Daoy (cell line): ENCODE measurements at regions not wholly inside any gene's neighbourhood (a gene's known extent, or its start where the extent isn't known, plus 50 kb on each side); places are given as distances from the start of the nearest gene placed in this dataset.

Source experiments
- DNase-seq: peaks from one replicate; pipeline ENCODE4 v3.0.0-alpha.2; 2015; ENCODE audit warnings: low read depth

DNA sequence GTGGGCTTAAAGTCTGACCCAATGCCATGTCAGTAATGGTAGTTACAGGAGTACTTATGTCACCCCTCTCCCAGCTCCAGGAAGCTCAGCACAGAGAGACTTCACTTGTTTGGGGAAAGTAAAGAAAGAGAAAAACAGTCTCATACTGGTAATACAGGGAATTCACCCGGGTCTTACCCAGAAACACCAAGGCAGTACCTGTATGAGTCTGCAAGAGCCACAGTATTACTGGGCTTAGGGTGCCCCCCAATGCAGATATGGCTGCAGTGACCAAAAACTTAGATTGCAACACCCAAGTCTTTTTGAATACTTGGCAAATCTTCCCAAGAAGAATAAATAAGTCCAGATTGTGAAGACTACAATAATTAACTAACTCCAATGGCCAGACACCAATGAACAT lies 622.1 kb downstream of the IGSF11 start:
- DNase-seq = no peak

DNA sequence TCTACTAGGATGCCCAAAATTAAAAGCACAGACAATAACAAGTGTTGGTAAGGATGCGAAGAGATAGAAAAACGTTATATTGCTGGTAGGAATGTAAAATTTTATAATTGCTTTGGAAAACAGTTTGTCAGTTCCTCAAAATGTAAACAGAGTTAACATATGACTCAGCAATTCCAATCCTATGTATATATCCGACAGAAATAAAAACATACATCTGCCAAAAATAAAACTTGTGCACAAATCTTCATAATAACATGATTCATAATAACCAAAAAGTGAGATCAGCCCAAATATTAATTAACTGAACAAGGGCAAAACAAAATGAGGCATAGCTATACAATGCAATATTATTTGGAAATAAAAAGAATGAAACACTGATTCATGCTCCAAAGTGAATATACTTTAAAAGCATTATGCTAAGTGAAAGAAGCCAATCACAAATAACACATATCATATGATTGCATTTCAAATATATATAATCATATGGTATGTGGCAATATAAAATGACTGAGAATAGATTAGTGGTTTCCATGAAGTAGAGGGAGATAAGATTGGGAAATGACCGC lies 609.3 kb downstream of the IGSF11 start:
- DNase-seq = no peak

DNA sequence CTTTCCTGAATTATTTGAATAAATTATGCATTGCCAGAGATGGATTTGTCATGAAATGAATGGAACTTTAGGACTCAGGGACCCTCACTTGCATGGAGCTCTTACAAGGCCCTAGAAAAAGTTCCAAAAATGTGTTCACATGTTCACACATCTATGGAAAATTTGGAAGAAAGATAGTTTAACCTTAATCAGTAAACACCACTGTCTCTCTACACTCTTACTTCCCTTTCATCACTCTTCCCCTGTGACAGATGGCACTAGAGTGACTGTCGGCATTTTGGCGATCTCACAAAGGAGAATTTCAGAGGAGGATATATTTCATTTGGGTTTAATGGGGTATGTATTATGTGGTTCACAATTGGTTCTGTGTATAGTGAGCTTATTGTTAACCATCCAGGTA lies 600.8 kb downstream of the IGSF11 start:
- DNase-seq = no peak

DNA sequence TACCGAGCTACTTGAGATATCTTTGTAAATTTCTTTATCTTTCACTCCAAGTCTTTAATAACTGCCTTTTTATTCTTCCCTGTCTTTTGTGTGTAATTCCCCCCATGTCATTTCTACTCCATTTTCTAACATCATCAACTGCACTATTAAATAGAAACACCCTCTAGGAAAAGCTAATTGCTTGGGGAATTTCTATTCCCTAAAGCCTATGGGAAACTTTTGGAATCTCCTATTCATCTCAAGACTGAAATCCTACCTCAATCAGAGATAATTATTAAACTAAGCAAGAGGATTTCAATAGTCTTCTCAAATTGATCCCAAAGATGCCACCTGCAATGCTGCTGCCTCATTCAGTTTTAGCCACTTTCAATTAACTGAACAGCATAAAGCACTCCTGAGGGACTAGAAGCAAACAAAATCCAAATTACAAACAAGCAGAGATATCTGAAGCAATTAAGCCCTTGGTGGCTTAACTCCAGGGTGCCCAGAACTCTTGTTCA lies 598.7 kb downstream of the IGSF11 start:
- DNase-seq = no peak

DNA sequence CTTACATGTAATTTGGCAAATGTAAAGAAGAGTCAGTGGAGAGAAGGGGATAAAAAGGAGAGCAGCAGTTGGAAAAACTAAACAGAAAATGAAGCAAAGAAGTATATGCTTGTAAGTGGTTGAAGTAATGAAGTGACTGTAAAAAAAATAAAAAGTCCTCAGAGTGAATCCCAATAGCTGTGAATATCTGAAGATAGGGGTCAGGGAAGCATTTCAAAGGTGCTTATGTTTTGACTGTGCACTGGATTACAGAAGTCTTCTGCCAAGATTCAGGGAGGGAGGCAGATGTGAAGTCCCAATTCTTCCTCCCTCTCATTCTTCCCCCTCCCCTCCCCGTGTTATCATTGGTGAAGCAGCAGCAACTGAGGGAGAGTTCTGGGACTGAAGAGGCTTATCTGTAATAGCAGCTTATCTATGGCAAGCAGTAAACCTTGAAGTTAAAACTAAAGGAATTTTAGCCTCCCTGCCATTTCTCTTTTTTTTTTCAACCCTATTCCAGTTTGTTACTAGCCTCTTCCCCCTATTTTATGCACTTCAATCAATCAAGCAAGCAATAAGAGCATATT lies 597.9 kb downstream of the IGSF11 start:
- no peak for DNase-seq

DNA sequence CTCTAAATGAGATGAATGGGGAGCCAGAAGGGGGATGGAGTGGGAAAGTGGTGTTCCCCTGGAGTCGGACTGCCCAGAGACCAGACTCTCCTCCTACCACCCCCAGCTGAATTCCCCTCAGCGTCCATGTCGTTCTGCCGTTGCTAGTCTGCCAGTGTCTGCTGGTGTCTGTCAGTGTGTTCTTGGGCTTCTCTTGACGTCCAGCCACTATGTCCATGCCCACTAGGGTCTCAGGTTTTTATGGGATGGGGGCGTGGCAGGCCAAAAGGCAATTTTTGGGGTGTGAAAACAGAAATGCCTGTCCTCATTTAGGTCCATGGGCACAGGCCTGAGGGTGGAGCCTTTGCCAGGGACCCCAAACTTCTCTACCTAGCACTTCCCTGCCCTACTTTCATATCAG lies 589.6 kb downstream of the IGSF11 start:
- DNase-seq = no peak

DNA sequence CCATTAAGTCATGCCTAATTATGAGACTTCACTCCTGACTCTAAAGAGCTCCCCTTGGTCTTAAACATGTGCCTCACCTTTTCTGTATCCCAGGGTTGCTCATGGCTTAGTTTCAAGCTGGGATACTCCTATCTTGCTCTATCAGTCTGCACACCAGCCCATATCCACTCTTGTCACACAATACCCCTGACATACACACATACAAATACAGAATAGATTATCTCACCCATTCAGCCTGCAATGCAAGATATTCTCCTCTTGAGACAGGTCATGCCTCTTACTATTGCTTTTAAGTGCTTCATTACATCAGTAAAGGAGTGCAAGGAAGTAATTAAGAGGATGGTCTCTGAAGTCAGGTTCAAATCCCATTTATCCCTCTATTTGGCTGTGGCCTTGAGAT lies 587.3 kb downstream of the IGSF11 start:
- no peak for DNase-seq

DNA sequence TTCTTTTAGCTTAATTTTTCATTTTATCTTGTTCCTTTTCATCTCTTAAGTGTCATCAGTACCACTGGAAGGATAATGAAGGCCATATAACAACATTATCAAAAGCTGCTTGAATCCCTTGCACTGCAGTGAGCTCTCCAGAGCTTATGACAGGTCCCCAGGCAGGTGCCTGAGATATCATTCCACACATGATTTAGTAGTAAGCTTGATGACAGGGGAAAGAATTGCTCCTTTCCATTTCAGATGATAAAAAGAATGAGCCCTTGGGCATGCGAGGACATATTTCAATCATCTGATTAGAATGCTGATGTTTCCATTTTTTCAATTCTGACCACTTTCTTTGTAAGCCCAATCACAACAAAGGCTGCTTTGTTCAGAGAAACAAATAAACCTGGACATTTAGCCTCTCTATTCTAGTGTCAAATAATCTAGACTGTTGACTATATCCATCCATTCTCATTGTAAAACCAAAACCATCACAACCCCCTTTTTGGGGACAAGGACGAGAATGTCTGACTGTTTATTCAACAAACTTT lies 567.8 kb downstream of the IGSF11 start:
- no peak for DNase-seq

DNA sequence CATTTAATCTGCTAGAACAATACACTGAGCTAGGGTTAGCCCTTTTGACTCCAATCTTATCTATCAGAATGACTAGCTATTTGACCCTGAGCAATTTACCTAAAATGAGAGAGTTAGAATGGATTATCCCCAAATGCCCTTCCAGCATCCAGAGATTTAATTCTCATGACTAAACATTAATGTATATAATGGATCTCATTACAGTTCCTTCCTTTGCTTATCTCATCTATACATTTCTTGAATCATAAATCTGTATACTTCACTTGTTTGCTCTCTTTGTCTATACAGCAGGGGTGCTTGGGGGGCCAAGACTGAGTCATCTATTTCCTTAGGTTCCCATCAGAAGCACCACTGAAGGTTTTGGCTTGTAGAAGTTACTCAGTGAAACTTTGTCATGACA lies 565.8 kb downstream of the IGSF11 start:
- no peak for DNase-seq

DNA sequence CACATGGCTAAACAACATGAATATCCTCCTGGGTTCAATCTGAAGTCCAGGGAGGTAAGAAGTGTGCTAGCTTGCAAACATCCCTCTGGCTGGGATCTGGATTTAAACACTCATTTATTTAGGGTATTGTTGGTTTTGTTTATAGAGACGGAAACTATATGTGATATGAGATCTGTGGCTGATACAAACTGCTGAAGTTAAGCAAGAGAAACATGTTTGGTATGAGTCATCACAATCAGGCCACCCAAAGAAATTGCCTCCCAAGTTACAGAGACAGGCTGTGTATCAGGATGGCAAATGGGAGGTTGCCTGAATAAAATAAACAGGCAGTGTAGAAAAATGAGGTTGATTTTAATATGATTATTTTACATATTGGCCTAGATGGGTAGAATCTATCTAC lies 562.1 kb downstream of the IGSF11 start:
- DNase-seq = peak; percentile 16

DNA sequence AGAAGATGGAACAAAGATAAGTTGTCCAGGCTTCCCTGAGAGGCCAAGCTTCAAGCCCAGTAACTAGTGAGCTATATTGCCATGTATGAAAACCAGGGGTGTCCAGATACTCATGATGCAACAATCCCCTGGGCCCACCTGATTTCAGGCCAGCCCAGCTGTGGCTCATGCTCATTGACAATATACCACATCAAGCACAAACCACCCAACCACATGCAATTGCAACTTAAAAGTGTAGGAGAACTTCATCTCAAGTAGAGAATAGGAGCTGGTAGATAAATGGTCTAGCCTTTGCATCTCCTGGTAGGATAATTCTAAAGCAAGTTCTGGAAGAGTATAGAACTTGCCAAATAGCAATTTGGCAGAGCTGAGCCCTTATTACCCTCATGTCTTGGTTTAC lies 561.3 kb downstream of the IGSF11 start:
- no peak for DNase-seq

DNA sequence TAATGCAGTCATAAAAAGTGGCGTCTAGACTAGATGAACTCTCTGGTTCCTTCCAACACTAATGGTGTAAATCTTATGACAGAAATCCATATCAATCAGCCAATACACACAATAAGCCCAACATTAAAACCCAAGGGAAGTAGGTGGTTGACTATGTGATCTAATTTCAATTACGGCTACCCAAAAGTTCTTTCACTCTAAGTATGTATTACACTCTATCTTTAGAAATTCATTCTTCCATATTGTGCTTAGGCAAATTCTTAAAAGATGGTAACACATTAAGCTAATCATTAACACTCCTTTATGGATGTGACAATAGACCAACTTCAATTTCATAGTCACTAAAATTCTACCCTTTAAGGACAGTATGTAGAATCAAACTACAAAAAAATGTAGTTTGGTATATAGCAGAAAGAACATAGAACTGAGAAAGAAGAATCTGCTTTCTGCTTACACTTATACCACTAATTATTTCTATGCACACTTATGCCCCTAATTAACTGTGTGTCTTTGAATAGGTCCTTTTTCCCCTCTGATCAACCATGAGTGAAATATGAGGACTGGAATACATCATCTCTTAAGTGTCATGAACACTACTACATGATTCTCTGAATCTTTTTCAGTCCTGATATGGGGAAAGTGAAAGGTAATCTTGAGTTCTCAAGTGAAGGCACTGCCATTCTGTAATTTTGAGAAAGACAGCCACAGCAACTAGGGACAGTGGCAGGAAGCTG lies 557.6 kb downstream of the IGSF11 start:
- no peak for DNase-seq

DNA sequence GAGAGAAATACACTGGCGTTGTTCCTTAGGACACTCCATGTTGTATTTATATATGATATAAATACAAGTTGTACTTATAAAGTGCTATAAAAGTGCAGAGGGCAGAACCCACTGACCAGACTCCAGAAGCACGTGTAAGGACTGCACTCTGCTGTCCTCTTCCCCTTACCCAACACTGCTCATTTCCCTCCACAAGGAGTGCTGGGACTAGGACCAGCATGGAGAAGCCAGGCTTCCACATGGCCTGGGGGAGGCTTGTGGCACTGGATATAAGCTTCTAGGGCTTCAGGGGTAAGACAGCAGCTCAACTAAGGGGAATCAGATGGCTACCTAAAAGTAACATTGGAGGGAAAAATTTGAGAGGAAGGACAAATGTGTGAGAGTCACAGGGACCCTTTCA lies 556.9 kb downstream of the IGSF11 start:
- DNase-seq = no peak

DNA sequence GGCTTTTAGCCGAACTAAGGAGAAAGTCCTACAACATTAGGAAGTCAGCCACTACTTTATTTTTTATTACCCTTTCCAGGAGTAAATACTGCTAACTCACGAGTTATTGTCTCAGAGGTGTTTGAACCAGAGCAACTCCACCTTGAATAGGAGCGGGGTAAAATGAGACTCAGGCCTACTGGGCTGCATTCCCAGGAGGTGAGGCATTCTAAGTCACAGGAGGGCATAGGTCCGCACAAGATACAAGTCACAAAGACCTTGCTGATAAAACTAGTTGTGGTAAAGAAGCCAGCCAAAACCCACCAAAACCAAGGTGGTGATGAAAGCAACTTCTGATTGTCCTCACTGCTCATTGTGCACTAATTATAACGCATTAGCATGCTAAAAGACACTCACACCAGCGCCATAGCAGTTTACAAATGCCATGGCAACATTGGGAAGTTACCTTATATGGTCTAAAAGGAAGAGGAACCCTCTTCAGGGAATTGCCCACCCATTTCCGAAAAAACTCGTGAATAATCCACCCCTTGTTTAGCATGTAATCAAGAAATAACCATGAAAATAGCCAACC lies 555.9 kb downstream of the IGSF11 start:
- peak; percentile 42 for DNase-seq

DNA sequence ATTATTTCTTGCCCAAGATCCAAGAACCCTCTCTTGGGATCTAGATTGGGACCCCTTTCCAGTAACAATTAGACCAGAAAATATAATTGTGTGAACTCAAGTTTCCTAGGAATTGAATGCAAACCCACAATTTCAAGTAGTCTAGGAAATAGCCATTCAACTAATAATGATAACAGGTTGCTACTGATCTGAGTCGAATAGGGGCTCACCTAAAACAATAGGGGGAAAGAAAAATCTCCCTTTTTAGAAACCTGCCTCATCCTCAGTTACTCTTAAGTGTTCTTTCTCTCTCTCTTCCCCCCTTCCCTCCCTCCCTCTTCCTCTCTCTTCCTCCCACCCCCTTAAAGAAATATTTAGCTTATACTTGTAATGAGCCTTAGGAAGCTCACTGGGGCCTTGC lies 555.3 kb downstream of the IGSF11 start:
- no peak for DNase-seq

DNA sequence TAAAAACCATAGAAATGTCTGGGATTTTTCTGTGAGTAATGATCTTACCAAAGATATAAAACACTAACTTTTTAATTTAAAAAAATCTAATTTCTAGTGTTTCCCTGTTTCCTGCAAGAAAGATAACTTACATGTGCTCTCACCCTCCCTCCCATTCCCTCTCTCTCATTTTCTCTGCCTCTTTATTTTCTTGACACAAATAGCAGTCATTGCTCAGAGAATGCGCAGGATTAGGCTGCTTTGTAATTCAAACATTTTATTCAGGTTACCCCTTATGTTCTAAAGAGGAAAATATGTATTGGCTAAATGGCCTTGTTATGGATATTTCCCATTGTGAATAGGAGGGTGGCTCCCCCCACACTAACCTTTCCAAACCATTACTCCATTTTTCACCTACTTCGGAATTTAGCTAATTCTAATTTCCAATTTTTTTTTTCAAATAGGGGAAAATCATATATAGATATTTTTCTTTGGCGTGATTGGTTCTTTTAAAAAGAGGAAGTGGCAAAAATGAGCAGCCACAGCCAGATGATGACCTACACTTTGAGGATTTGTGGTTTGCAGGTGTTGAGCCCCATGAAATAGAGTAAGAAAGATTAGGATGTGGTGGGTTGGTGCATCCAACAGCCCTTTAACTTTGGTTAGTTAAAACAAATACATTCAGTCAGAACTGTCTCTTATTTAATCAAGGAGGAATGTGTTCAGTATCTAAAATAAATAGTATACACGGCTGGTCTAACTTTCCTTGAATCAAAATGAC lies 554.4 kb downstream of the IGSF11 start:
- DNase-seq = no peak

DNA sequence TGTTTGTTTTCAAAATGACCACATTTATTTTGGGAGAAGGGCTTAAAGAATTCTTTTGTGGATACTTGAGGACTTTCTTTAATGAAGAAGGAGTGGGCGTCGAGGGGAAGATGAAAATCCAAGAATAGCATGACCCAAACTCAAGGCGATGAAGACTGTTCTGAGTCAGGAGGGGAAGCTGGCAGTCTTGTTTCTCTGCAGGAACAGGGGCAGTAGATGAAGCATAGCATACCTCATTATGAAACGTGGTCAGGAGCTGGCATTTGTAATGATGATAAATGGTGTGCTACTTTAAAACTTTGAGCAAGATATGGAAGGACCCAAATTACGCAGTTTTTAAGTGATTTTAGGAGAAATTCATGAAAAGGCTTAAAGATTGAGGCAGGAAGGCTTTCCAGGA lies 549.0 kb downstream of the IGSF11 start:
- no peak for DNase-seq

DNA sequence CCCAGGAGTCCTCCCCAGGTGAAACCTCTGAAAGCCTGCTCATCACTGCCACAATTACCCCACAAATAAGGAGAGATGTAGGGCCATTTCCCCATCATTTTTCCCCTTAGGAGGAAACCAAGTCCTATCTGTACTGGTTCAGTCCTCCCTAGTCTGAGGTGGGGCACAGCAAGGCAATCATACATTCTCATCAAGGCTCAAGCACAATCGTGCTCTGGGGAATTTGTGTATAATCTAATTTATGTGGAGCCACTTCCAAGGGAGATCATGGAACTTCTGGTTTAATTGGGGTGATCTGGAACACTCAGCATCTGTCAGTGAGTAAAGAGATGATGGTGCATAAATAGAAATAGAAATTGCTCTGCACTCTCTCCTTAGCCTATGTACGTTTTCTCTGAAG lies 546.9 kb downstream of the IGSF11 start:
- no peak for DNase-seq

DNA sequence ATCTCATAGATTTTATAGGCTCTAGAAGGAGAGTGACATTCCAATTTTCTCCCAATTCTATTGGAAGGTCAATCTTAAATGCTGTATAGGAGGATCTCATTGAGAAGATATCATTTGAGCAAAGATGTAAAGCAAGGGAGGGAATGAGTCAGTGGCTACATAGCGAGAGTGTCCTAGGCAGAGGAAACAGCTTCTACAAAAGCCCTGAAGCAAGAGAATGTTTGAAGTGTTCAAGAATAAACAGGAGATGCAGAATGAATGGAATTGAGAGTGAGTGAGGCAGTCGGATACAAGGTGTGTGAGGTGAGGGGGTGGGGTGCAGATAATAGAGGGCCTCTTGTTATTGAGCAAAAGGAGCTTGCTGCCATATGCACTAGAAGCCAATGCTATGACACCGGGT lies 545.9 kb downstream of the IGSF11 start:
- DNase-seq = no peak

DNA sequence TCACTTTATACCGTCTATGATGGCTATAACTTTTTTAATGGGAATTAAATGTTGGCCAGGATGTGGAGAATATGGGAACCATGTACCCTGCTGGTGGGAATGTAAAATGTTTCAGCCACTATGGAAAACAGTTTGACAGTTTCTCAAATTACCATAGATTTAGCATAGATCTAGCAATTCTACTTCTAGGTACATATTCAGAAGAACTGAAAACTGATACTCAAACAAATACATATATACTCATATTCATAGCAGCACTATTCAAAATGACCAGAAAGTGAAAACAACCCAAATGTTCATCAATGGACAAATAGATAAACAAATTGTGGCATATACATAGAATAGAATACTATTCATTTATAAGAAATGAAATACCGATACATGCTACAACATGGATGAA lies 539.4 kb downstream of the IGSF11 start:
- DNase-seq = no peak

DNA sequence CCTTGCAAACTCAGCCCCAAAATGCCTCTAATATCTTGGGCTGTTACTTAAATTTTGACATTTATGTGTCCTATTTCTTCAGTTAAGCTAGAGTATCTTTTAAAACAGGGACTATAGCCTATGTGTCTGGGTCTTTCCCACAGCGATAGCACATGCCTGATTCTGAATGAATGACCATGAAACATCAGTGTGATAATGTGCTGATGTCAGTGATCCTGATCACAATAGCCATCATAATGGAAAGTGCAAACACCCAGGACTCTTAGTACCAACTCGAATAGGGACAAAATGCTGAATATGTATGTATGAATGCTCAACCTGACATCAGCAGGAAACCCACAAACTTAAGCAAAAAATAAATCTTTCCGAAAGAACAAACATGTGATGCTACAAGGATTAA lies 537.4 kb downstream of the IGSF11 start:
- DNase-seq = no peak

DNA sequence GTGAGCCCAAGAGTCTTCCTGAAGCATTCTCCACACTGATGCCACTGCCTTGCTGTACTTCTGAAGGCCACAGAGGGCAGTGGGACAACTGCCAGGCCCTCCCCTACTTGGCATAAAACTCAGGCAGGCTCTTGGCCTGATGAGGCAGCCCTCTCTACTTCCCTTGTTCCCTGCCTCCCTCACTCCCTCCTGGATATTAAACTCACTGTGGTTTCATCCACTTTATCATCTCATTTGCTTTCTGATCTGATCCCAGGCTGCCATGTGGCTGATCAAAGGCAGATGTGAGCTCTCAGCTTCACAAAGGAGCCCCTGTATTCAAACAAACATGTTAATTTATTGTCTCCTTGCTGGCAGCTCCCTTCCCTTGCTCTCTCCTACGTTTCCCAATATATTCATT lies 533.5 kb downstream of the IGSF11 start:
- peak; percentile 51 for DNase-seq
